GM12878 (cell line): ENCODE measurements at regions not wholly inside any gene's neighbourhood (a gene's known extent, or its start where the extent isn't known, plus 50 kb on each side); places are given as distances from the start of the nearest gene placed in this dataset.

ENCODE experiments used
- ATAC-seq: fragments of 200-7000 bp; cut with Tn5 transposase; 3 replicates; pipeline ENCODE4 v1.9.1; 2020; ENCODE audit warnings: mild to moderate bottlenecking, moderate library complexity
- BruUV-seq: library from RNA; stranded (reverse); fragments of 400-500 nt; replicated peaks from 2 replicates; lab custom pipeline; 2021; lab: Mats Ljungman, UMichigan
- CTCF ChIA-PET: fragments of 300-600 bp; sonication (Branson Sonifier 250); formaldehyde crosslinking; extraction: SDS; loops from one replicate; lab custom pipeline; 2021; ENCODE audit warnings: inconsistent platforms; lab: Yijun Ruan, JAX
- POLR2A ChIA-PET: fragments of 350-600 bp; formaldehyde crosslinking; extraction: SDS; loops from one replicate; lab custom pipeline; 2021; ENCODE audit warnings: inconsistent platforms; lab: Charles Lee
- RAD21 ChIA-PET: fragments of 300-600 bp; sonication (Branson Sonifier 250); formaldehyde crosslinking; loops from one replicate; lab custom pipeline; 2023; ENCODE audit warnings: antibody characterized with exemption; ENCODE audit not compliant: unreplicated experiment; lab: Charles Lee
- SMC1A ChIA-PET: fragments of 300-600 bp; sonication (Branson Sonifier 250); formaldehyde crosslinking; loops from one replicate; lab custom pipeline; 2023; ENCODE audit not compliant: unreplicated experiment, uncharacterized antibody; lab: Charles Lee
- DNase-seq: peaks from one replicate; pipeline ENCODE4 v3.0.0-alpha.2; 2011; ENCODE audit warnings: low read depth, low spot score
- FAIRE-seq: peaks from 3 replicates; lab custom pipeline; 2011; peaks lifted over from hg19 to GRCh38; lab: Jason Lieb, UNC
- H2AFZ ChIP-seq: 2 replicates; pipeline ENCODE4 v1.6.0; 2011; ENCODE audit warnings: low read depth, low read length, control low read depth; ENCODE audit not compliant: control insufficient read depth
- H3K27ac ChIP-seq: 2 replicates; pipeline ENCODE4 v1.5.1; 2011; ENCODE audit warnings: control low read depth; ENCODE audit not compliant: control insufficient read depth, insufficient read depth
- H3K27me3 ChIP-seq, 2 experiments: replicated peaks in 1 of 2; 2 replicates each; pipeline versions ENCODE4 v1.6.0 to v1.6.1; 2011; ENCODE audit warnings: low read length in 1 of 2; ENCODE audit not compliant: control insufficient read depth in 2 of 2, insufficient read depth in 2 of 2
- H3K36me3 ChIP-seq, 2 experiments: 2 replicates each; pipeline ENCODE4 v1.5.1; 2011; ENCODE audit warnings: low read length in 1 of 2; ENCODE audit not compliant: control insufficient read depth in 2 of 2, insufficient read depth in 2 of 2
- H3K4me1 ChIP-seq: 2 replicates; pipeline ENCODE4 v1.6.1; 2011; ENCODE audit warnings: mild to moderate bottlenecking, low read length, moderate library complexity, mixed read lengths; ENCODE audit not compliant: control insufficient read depth, insufficient read depth
- H3K4me2 ChIP-seq: 2 replicates; pipeline ENCODE4 v1.6.0; 2011; ENCODE audit warnings: control low read depth; ENCODE audit not compliant: control insufficient read depth, insufficient read depth
- H3K4me3 ChIP-seq: fragments of 200-600 bp; sonication (generic); 2 replicates; pipeline ENCODE4 v1.5.1; 2016
- H3K79me2 ChIP-seq: 2 replicates; pipeline ENCODE4 v1.6.0; 2011; ENCODE audit warnings: low read length; ENCODE audit not compliant: control insufficient read depth, insufficient read depth
- H3K9ac ChIP-seq: 2 replicates; pipeline ENCODE4 v1.8.0; 2011; ENCODE audit warnings: low read length, control low read depth, mixed read lengths; ENCODE audit not compliant: control insufficient read depth, insufficient read depth
- H3K9me3 ChIP-seq: replicated peaks from 3 replicates; pipeline ENCODE4 v1.5.1; 2011; ENCODE audit warnings: mild to moderate bottlenecking, low read length; ENCODE audit not compliant: control insufficient read depth, insufficient read depth
- H4K20me1 ChIP-seq: 2 replicates; pipeline ENCODE4 v1.6.0; 2011; ENCODE audit not compliant: control insufficient read depth, insufficient read depth
- BRCA1 ChIP-seq: IDR thresholded peaks from 2 replicates; pipeline ENCODE4 v1.6.1; 2011; ENCODE audit warnings: low read depth, low read length, improper control_type of control experiment
- CBX3 ChIP-seq: fragments of 200-600 bp; sonication (generic); IDR thresholded peaks from 2 replicates; pipeline ENCODE4 v1.6.1; 2016; ENCODE audit warnings: low read depth, borderline replicate concordance
- CTCF ChIP-seq, 3 experiments: IDR thresholded peaks in 2 of 3; conservative IDR thresholded peaks in 1 of 3; 2 replicates each; pipeline ENCODE4 v1.5.1; 2011; ENCODE audit warnings: low read depth in 3 of 3, low read length in 3 of 3, mild to moderate bottlenecking in 3 of 3, control low read depth in 2 of 3, moderate library complexity in 2 of 3, inconsistent platforms in 1 of 3, mixed read lengths in 1 of 3; ENCODE audit not compliant: control insufficient read depth in 2 of 3, insufficient read depth in 1 of 3; ENCODE audit errors: extremely low read depth in 1 of 3
- E4F1 ChIP-seq: fragments of 450-650 bp; IDR thresholded peaks from 2 replicates; pipeline ENCODE4 v1.6.1; 2018; ENCODE audit warnings: borderline replicate concordance, mild to moderate bottlenecking; ENCODE audit not compliant: partially characterized antibody
- EED ChIP-seq: sonication (generic); IDR thresholded peaks from 2 replicates; pipeline ENCODE4 v1.6.1; 2016; ENCODE audit warnings: antibody characterized with exemption, low read depth
- EZH2 ChIP-seq: IDR thresholded peaks from 2 replicates; pipeline ENCODE4 v1.6.1; 2012; ENCODE audit warnings: low read depth, mild to moderate bottlenecking, control low read depth, inconsistent platforms, low read length, borderline replicate concordance; ENCODE audit not compliant: control insufficient read depth
- FOS ChIP-seq: IDR thresholded peaks from 3 replicates; pipeline ENCODE4 v1.6.1; 2011; ENCODE audit warnings: borderline replicate concordance; ENCODE audit not compliant: insufficient read length; ENCODE audit errors: extremely low read depth
- IKZF2 ChIP-seq, 2 experiments: fragments of 450-650 bp; IDR thresholded peaks; 2 replicates each; pipeline ENCODE4 v1.6.1; 2017; ENCODE audit warnings: mild to moderate bottlenecking in 2 of 2, moderate library complexity in 2 of 2
- NBN ChIP-seq: fragments of 450-650 bp; IDR thresholded peaks from 2 replicates; pipeline ENCODE4 v1.6.1; 2016
- NFIC ChIP-seq: IDR thresholded peaks from 2 replicates; pipeline ENCODE4 v1.6.1; 2012; ENCODE audit warnings: low read depth, mild to moderate bottlenecking, inconsistent platforms, low read length, moderate library complexity
- NRF1 ChIP-seq: conservative IDR thresholded peaks from 2 replicates; pipeline ENCODE4 v1.6.1; 2011; ENCODE audit warnings: mild to moderate bottlenecking, low read depth, low read length, improper control_type of control experiment
- POLR2A ChIP-seq: IDR thresholded peaks from 2 replicates; pipeline ENCODE4 v1.6.1; 2011; ENCODE audit warnings: low read depth, mild to moderate bottlenecking, low read length
- POLR2AphosphoS2 ChIP-seq: IDR thresholded peaks from 2 replicates; pipeline ENCODE4 v1.6.1; 2011; ENCODE audit warnings: low read depth, mild to moderate bottlenecking, low read length, improper control_type of control experiment, moderate library complexity
- RB1 ChIP-seq: fragments of 450-650 bp; formaldehyde crosslinking; IDR thresholded peaks from 2 replicates; pipeline ENCODE4 v1.6.1; 2017; ENCODE audit warnings: mild to moderate bottlenecking, borderline replicate concordance
- RCOR1 ChIP-seq: conservative IDR thresholded peaks from 2 replicates; pipeline ENCODE4 v1.6.1; 2012; ENCODE audit warnings: low read depth, low read length, improper control_type of control experiment
- SIX5 ChIP-seq: IDR thresholded peaks from 2 replicates; pipeline ENCODE4 v1.6.1; 2011; ENCODE audit warnings: mild to moderate bottlenecking, low read depth, low read length, moderate library complexity; ENCODE audit not compliant: severe bottlenecking
- SPI1 ChIP-seq: IDR thresholded peaks from 2 replicates; pipeline ENCODE4 v1.6.1; 2011; ENCODE audit warnings: low read depth, mild to moderate bottlenecking, low read length, moderate library complexity, borderline replicate concordance; ENCODE audit not compliant: insufficient read depth
- TARDBP ChIP-seq: IDR thresholded peaks from 2 replicates; pipeline ENCODE4 v1.6.1; 2016; ENCODE audit warnings: borderline replicate concordance
- TBL1XR1 ChIP-seq: IDR thresholded peaks from 2 replicates; pipeline ENCODE4 v1.6.1; 2012; ENCODE audit warnings: low read depth, low read length, improper control_type of control experiment
- ZNF384 ChIP-seq: IDR thresholded peaks from 2 replicates; pipeline ENCODE4 v1.6.1; 2012; ENCODE audit warnings: low read depth, mild to moderate bottlenecking, low read length, improper control_type of control experiment, borderline replicate concordance
- WGBS: methylation state at CpG from one replicate; pipeline ENCODE4 v1.1.6; 2016; ENCODE audit warnings: low lambda C conversion rate; ENCODE audit not compliant: insufficient replicate concordance, insufficient coverage; ENCODE audit errors: missing lambda C conversion rate; 5-methylcytosine and 5-hydroxymethylcytosine counted together
- in situ Hi-C: fragments of 300-500 bp; cut with MboI; formaldehyde crosslinking; loops from 9 replicates; pipeline ENCODE4 v1.14.3; 2018; ENCODE audit warnings: mixed read lengths
- intact Hi-C: fragments of 100-400 bp; cut with micrococcal nuclease; formaldehyde crosslinking; loops from one replicate; pipeline ENCODE4 v1.14.2; 2022; ENCODE audit not compliant: unreplicated experiment

- no peak overlapping the region for H3K4me2 ChIP-seq
- no peak overlapping the region for H2AFZ ChIP-seq
- CTCF ChIA-PET: no interaction called here
- no peak overlapping the region for H3K27ac ChIP-seq
- H4K20me1 ChIP-seq: no peaks in the 10 kb centered on the region
- BruUV-seq: no TSS peak
- no peaks in the 10 kb centered on the region for H3K4me1 ChIP-seq
- H3K27me3 ChIP-seq: no peaks in the 10 kb centered on the region
- no peaks in the 10 kb centered on the region for H3K79me2 ChIP-seq
- WGBS: 17% methylated on average over 10 of the region's 10 CpGs
- in situ Hi-C loops: no loop called here
- H3K36me3 ChIP-seq: no peaks in the 10 kb centered on the region
- TF ChIP-seq NBN: no peak
- TF ChIP-seq SPI1: no peak
- TF ChIP-seq BRCA1: no peak
- TF ChIP-seq ZNF384: no peak
- TF ChIP-seq POLR2AphosphoS2: no peak
- no peak for TF ChIP-seq CBX3
- no peak for TF ChIP-seq RB1
- TF ChIP-seq EED: no peak
- no peak for TF ChIP-seq IKZF2 (IDR thresholded peaks at IDR 0.05)
- no peak for TF ChIP-seq SIX5
- no peak for TF ChIP-seq POLR2A
- TF ChIP-seq EZH2: no peak
- TF ChIP-seq E4F1: no peak
- TF ChIP-seq TBL1XR1: no peak
- no peak for TF ChIP-seq NRF1
- no peak for TF ChIP-seq RCOR1
- TF ChIP-seq NFIC: no peak
- TF ChIP-seq TARDBP: no peak
- TF ChIP-seq CTCF (IDR thresholded peaks at IDR 0.05 in 2 of 3, conservative IDR thresholded peaks at IDR 0.05 in 1 of 3; ENCODE audit: control insufficient read depth in 2 of 3, extremely low read depth in 1 of 3, insufficient read depth in 1 of 3, low read depth in 3 of 3, low read length in 3 of 3): no peak
- no peak for TF ChIP-seq FOS
- SMC1A ChIA-PET: no interaction called here
- no peaks in the 10 kb centered on the region for H3K9me3 ChIP-seq
- no peak overlapping the region for H3K4me3 ChIP-seq
- FAIRE-seq (no peak), ATAC-seq (no peak), DNase-seq (no peak)
- POLR2A ChIA-PET: no interaction called here
- intact Hi-C loops: no loop called here
- H3K9ac ChIP-seq: no peak overlapping the region
- RAD21 ChIA-PET: no interaction called here
Measured at GRCh38 chr17:71071837-71072236, 902.5 kb downstream of the KCNJ2 start.
